BLaER1 (cell line): ENCODE measurements at regions not wholly inside any gene's neighbourhood (a gene's known extent, or its start where the extent isn't known, plus 50 kb on each side); places are given as distances from the start of the nearest gene placed in this dataset.
"Not testable (repeated sequence)": the region's sequence is repeated elsewhere in the genome, so short reads cannot be mapped to it uniquely, and the experiment has no call there.

Experiments used
- H3K27ac ChIP-seq: shearing (Covaris generic); formaldehyde crosslinking; 2 replicates; pipeline ENCODE4 v1.8.1; 2022
- H3K27me3 ChIP-seq: shearing (Covaris generic); formaldehyde crosslinking; 2 replicates; pipeline ENCODE4 v1.8.1; 2022
- H3K36me3 ChIP-seq: shearing (Covaris generic); formaldehyde crosslinking; 2 replicates; pipeline ENCODE4 v1.8.1; 2022
- H3K4me1 ChIP-seq: shearing (Covaris generic); formaldehyde crosslinking; 2 replicates; pipeline ENCODE4 v1.8.1; 2022
- H3K4me2 ChIP-seq: shearing (Covaris generic); formaldehyde crosslinking; 2 replicates; pipeline ENCODE4 v1.8.1; 2022
- H3K4me3 ChIP-seq: shearing (Covaris generic); formaldehyde crosslinking; 2 replicates; pipeline ENCODE4 v1.8.1; 2022
- H3K9ac ChIP-seq: shearing (Covaris generic); formaldehyde crosslinking; 2 replicates; pipeline ENCODE4 v1.8.1; 2022
- H3K9me3 ChIP-seq: shearing (Covaris generic); formaldehyde crosslinking; 2 replicates; pipeline ENCODE4 v1.8.1; 2022
- H4K20me1 ChIP-seq: shearing (Covaris generic); formaldehyde crosslinking; 2 replicates; pipeline ENCODE4 v1.8.1; 2022
- Cebpa-rat ChIP-seq: shearing (Covaris generic); IDR thresholded peaks from 2 replicates; pipeline ENCODE4 v1.8.1; 2022

- Histone ChIP-seq H3K9me3 (peaks cover 5% of the 10 kb centered on the region; the same call in 1 of the 2 replicates), H3K27ac (no peak overlapping the region), H3K4me3 (no peak overlapping the region), H3K4me1 (no peaks in the 10 kb centered on the region), H3K27me3 (no peaks in the 10 kb centered on the region), H3K4me2 (no peak overlapping the region), H3K36me3 (no peaks in the 10 kb centered on the region), H3K9ac (no peak overlapping the region), H4K20me1 (no peaks in the 10 kb centered on the region)
- no peak for TF ChIP-seq Cebpa-rat
Observed at GRCh38 chr11:82185925-82186324, 547.7 kb downstream of the FAM181B start.

- no peak overlapping the region for H3K9ac ChIP-seq
- H3K27me3 ChIP-seq = no peaks in the 10 kb centered on the region
- H3K27ac ChIP-seq = no peak overlapping the region
- no peak for TF ChIP-seq Cebpa-rat
- H4K20me1 ChIP-seq = no peaks in the 10 kb centered on the region
- peaks cover 5% of the 10 kb centered on the region; the same call in 1 of the 2 replicates for H3K9me3 ChIP-seq
- no peak overlapping the region for H3K4me3 ChIP-seq
- no peaks in the 10 kb centered on the region for H3K4me1 ChIP-seq
- no peaks in the 10 kb centered on the region for H3K36me3 ChIP-seq
- H3K4me2 ChIP-seq = no peak overlapping the region
Observed at GRCh38 chr11:82184966-82185365, 548.7 kb downstream of the FAM181B start.

DNA sequence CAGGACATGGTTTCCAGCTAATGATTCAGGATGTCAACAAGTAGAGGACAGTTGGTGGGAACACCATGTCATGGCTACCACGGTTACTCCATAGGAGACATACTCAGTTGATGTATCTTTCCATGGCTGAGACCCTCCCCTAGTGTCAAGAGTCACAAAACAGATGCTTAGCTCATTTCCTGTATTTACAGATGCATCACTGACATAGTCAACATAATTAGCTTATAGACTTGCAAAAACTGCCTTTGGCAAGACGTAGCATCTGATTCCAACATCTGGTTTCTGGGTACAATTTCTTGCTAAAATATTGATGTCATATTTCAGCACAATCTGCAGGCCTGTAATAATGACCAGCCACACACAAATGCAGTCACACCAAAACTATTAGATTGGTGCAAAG lies 550.3 kb downstream of the FAM181B start:
- Histone ChIP-seq H3K9ac (no peak overlapping the region), H3K36me3 (no peaks in the 10 kb centered on the region), H4K20me1 (no peaks in the 10 kb centered on the region), H3K9me3 (peaks cover 5% of the 10 kb centered on the region; the same call in 1 of the 2 replicates), H3K4me1 (no peaks in the 10 kb centered on the region), H3K27ac (no peak overlapping the region), H3K27me3 (no peaks in the 10 kb centered on the region), H3K4me3 (no peak overlapping the region), H3K4me2 (no peak overlapping the region)
- TF ChIP-seq Cebpa-rat = no peak

GRCh38 chr11:82182697-82183096 lies 551.0 kb downstream of the FAM181B start:
- H3K4me3 ChIP-seq, H4K20me1 ChIP-seq, H3K4me1 ChIP-seq: not testable (repeated sequence)

GRCh38 chr11:82181796-82182195 lies 551.9 kb downstream of the FAM181B start:
- H3K4me2 ChIP-seq, H4K20me1 ChIP-seq, H3K27me3 ChIP-seq, H3K9ac ChIP-seq, H3K36me3 ChIP-seq, H3K4me1 ChIP-seq, H3K27ac ChIP-seq, H3K4me3 ChIP-seq, H3K9me3 ChIP-seq: not testable (repeated sequence)

More at GRCh38 chr11:82182697-82183096, 551.0 kb downstream of the FAM181B start:
- H3K36me3 ChIP-seq, H3K27me3 ChIP-seq, H3K9me3 ChIP-seq, H3K4me2 ChIP-seq, H3K27ac ChIP-seq, H3K9ac ChIP-seq: not testable (repeated sequence)

- H3K4me2 ChIP-seq = no peak overlapping the region
- peaks cover 4% of the 10 kb centered on the region; the same call in 1 of the 2 replicates for H3K9me3 ChIP-seq
- no peaks in the 10 kb centered on the region for H4K20me1 ChIP-seq
- H3K4me3 ChIP-seq = no peak overlapping the region
- no peaks in the 10 kb centered on the region for H3K36me3 ChIP-seq
- H3K27ac ChIP-seq = no peak overlapping the region
- TF ChIP-seq Cebpa-rat = no peak
- H3K27me3 ChIP-seq = no peaks in the 10 kb centered on the region
- no peaks in the 10 kb centered on the region for H3K4me1 ChIP-seq
- no peak overlapping the region for H3K9ac ChIP-seq
Observed at GRCh38 chr11:82176945-82177344, 556.7 kb downstream of the FAM181B start.

- Histone ChIP-seq H3K4me1 (no peaks in the 10 kb centered on the region), H3K36me3 (no peaks in the 10 kb centered on the region), H3K27ac (no peak overlapping the region), H3K9me3 (no peaks in the 10 kb centered on the region; the same call in 1 of the 2 replicates), H3K9ac (no peak overlapping the region), H3K4me2 (no peak overlapping the region), H3K4me3 (no peak overlapping the region), H3K27me3 (no peaks in the 10 kb centered on the region), H4K20me1 (no peaks in the 10 kb centered on the region)
- no peak for TF ChIP-seq Cebpa-rat
Observed at GRCh38 chr11:82176365-82176764, 557.3 kb downstream of the FAM181B start.

DNA sequence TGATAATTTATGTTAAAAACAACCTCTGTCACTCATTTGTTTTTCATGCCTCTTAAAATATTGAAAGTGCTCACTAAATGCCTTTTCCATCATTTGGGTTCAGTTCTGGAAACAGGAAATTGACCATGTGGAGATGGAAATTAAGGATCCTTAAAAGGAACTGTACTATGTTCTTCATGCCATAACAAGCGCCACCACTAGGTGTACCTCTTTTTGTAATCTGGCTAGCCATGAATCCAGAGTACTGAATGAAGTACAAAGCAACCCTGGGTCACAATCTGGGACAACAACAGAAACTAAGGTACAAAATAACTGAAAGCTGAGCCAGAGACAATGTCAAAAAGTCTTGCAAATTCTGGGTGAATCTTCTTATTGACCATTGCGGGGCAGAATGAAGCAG lies 559.1 kb downstream of the FAM181B start:
- no peak for TF ChIP-seq Cebpa-rat
- H3K4me3 ChIP-seq = no peak overlapping the region
- no peaks in the 10 kb centered on the region for H3K36me3 ChIP-seq
- no peaks in the 10 kb centered on the region for H3K9me3 ChIP-seq
- H3K27ac ChIP-seq = no peak overlapping the region
- no peaks in the 10 kb centered on the region for H4K20me1 ChIP-seq
- no peak overlapping the region for H3K9ac ChIP-seq
- no peaks in the 10 kb centered on the region for H3K4me1 ChIP-seq
- H3K4me2 ChIP-seq = no peak overlapping the region
- H3K27me3 ChIP-seq = no peaks in the 10 kb centered on the region

- H3K36me3 ChIP-seq = no peaks in the 10 kb centered on the region
- no peaks in the 10 kb centered on the region for H3K27me3 ChIP-seq
- H3K4me3 ChIP-seq = no peak overlapping the region
- H4K20me1 ChIP-seq = no peaks in the 10 kb centered on the region
- H3K9ac ChIP-seq = no peak overlapping the region
- no peaks in the 10 kb centered on the region for H3K4me1 ChIP-seq
- no peak overlapping the region for H3K4me2 ChIP-seq
- no peaks in the 10 kb centered on the region for H3K9me3 ChIP-seq
- no peak for TF ChIP-seq Cebpa-rat
- no peak overlapping the region for H3K27ac ChIP-seq
Observed at GRCh38 chr11:82146789-82147188, 586.9 kb downstream of the FAM181B start.

GRCh38 chr11:82118946-82119345 lies 614.7 kb downstream of the FAM181B start:
- no peak for TF ChIP-seq Cebpa-rat
- H3K4me3 ChIP-seq = no peak overlapping the region
- H3K9me3 ChIP-seq = no peaks in the 10 kb centered on the region
- no peak overlapping the region for H3K27ac ChIP-seq
- H3K4me1 ChIP-seq = no peaks in the 10 kb centered on the region
- no peaks in the 10 kb centered on the region for H3K27me3 ChIP-seq
- H3K9ac ChIP-seq = no peak overlapping the region
- no peaks in the 10 kb centered on the region for H4K20me1 ChIP-seq
- no peaks in the 10 kb centered on the region for H3K36me3 ChIP-seq
- H3K4me2 ChIP-seq = no peak overlapping the region

- Histone ChIP-seq H3K9ac (no peak overlapping the region), H3K27me3 (no peaks in the 10 kb centered on the region), H3K4me3 (no peak overlapping the region), H3K9me3 (no peaks in the 10 kb centered on the region), H4K20me1 (no peaks in the 10 kb centered on the region), H3K36me3 (no peaks in the 10 kb centered on the region), H3K27ac (no peak overlapping the region), H3K4me1 (no peaks in the 10 kb centered on the region), H3K4me2 (no peak overlapping the region)
- no peak for TF ChIP-seq Cebpa-rat
Observed at GRCh38 chr11:82117362-82117761, 616.3 kb downstream of the FAM181B start.
